ENCODE measurements at regions not wholly inside any gene's neighbourhood (a gene's known extent, or its start where the extent isn't known, plus 50 kb on each side); places are given as distances from the start of the nearest gene placed in this dataset.
"Not testable (repeated sequence)": the region's sequence is repeated elsewhere in the genome, so short reads cannot be mapped to it uniquely, and the experiment has no call there.

DNA sequence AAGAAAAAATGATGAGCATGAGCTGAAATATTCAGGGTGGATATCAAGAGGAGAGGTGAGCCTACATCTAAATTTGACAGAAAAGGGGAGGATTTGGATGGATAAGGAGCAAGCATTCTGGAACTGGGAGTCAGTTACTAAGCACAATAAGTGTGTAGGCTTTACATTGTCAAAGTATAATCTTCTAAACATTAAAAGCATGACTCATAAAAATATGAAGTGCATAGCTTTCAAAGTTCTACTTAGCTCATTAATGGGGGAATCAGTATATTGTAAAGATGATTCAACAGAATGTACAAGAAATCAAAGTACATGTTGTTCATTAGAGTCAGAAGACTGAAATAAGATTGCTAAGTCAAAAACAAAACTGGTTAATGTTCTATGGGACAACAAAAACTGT lies 248.0 kb upstream of the GAS1 start:
- DNase-seq (ENCODE audit: low read depth in 4 of 4, low spot score in 2 of 4): no peak

DNA sequence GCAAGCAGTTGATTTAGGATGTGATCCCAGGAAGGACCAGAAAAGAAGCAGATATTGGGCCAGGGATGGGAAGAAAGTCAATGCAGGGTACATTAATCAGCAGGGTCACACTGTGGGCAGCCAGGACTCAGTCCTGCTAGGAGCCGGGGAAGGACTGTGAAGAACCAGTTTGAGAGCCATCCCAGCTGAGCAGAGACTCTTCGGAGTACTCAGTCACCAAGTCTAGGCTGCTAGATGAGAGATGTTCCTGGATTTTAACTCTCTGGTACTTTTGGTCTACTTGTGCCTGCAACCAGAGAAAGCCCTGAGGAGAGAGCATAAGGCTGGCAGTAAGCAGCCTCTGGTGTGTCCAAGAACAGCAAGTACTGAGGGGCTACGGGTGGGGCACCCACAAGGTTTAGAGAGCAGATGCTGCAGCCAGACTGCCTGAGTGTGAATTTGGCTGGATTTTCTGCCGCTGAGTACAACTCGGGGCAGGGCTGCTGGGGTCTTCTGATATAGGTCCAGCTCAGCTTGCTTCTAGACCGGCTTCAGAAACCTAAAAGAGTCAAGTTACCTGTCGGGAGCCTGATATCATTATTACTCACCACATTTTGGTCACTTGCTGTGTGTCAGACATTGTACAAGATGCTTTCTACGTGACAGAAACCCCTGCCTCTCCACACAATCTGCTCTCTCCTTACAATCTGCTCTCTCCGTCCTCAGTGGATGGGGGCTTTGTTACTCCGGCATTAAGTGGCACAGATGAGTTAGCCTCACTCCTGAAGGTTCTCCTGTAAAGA lies 250.2 kb upstream of the GAS1 start:
- no peak for DNase-seq (ENCODE audit: low read depth in 4 of 4, low spot score in 2 of 4)

DNA sequence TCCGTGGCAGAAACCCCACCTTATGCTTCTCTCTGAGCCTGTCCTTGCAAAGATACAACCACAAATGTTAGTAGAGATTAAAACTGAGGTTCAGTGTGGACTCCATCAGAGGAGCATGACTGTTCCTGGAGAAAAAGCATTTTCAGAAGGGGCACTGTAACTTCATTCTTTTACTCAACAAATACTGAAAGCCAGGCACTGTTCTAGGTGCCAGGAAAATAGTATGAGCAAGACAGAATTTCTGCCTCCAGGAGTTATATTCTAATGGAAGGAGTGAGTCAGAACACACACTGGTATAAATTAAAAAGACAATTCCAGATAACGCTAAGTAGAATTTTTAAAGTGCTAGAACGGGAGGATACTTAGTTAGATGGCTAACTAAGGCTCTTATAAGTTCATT lies 251.4 kb upstream of the GAS1 start:
- no peak for DNase-seq (ENCODE audit: low read depth in 4 of 4, low spot score in 2 of 4)

DNA sequence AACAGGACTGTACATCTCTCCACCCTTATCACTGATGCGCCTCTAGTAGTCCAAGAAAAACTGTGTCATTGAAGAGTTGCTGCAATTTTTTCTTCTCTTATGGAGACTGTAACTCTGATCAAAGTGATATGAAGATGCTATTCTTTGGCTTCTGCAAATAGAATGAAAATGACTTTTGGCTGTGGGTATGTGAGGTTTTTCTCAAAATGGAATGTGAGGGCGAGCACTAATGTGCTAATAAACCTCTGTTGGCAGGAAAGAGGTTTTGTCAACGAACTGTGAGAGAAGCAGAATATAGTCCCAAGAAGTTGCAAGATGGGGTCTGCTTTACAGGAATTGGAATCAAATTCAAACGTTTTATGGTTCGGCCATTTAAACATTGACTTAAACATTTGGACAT lies 252.0 kb upstream of the GAS1 start:
- no peak for DNase-seq (ENCODE audit: low read depth in 4 of 4, low spot score in 2 of 4)

DNA sequence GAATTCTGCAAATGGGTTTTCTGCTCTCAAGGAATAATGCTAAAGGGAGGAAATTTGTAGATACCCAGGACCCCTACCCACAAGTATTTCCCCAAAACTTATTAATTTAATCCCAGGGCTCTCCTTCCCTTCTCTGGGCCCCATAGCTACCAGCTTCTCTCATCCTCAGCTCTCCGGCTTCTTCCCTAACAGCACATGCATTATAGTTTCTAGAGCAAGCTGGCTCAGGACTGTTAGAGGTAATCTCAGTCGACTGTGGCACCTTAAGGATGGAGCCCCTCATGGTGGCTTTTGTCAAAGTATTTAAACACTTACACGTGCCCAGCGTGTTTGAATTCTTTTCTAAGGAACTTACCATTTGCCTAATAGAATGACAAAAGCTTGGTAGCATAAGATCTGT lies 252.5 kb upstream of the GAS1 start:
- no peak for DNase-seq (ENCODE audit: low read depth in 4 of 4, low spot score in 2 of 4)

- DNase-seq (ENCODE audit: low read depth in 4 of 4, low spot score in 2 of 4): peak; percentile 48 to 71 (median 62)
These were observed 254.0 kb upstream of the GAS1 start for GRCh38 chr9:87201351-87201751.

GRCh38 chr9:87206064-87206661 lies 258.9 kb upstream of the GAS1 start:
- no peak for DNase-seq (ENCODE audit: low read depth in 4 of 4, low spot score in 2 of 4)

DNA sequence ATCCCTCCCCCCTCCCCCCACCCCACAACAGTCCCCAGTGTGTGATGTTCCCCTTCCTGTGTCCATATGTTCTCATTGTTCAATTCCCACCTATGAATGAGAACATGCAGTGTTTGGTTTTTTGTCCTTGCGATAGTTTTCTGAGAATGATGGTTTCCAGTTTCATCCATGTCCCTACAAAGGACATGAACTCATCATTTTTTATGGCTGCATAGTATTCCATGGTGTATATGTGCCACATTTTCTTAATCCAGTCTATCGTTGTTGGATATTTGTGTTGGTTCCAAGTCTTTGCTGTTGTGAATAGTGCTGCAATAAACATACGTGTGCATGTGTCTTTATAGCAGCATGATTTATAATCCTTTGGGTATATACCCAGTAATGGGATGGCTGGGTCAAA lies 263.4 kb upstream of the GAS1 start:
- not testable (repeated sequence) for DNase-seq (ENCODE audit: low read depth in 4 of 4, low spot score in 2 of 4)

DNA sequence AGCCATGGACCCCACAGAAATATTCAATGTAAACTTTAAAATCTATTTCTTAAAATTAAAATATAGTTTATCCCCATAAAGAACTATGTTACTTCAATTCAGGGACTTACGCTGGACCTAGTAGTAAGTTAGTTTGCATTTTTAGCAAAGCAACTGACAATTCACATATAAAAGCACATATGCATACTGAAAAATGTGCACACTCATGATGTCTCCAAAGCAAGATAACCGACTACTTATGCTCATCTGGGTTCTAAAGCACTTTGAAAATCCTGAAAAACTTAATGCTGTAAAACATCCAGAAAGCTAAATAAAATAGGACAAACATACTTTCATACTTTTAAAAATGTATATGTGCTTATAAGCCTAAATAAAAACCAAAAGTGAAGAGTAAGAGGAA lies 264.4 kb upstream of the GAS1 start:
- no peak for DNase-seq (ENCODE audit: low read depth in 4 of 4, low spot score in 2 of 4)

DNA sequence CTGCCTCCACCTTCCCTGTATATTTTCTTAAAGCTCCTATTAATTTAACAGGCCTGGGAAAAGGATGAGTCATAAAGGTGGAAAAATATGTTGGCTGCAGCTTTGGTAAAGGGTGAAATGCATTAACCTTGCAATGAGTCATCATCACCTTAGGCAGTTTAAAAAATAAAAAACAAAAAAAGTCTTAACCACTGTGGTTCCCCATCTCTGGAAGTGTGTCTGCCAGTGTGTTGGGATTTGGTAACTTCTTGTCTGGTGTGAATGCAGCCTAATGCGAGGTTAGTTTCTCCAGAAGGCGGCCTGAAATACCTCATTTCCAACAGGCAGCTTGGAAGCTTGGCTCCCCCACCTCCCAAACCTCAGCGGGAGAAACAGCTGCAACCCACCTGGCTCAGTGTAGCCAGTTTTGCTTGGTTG lies 265.3 kb upstream of the GAS1 start:
- DNase-seq (ENCODE audit: low read depth in 4 of 4, low spot score in 2 of 4): no peak

- DNase-seq (ENCODE audit: low read depth in 4 of 4, low spot score in 2 of 4): no peak
These were observed 266.6 kb upstream of the GAS1 start for GRCh38 chr9:87213948-87214347.

DNA sequence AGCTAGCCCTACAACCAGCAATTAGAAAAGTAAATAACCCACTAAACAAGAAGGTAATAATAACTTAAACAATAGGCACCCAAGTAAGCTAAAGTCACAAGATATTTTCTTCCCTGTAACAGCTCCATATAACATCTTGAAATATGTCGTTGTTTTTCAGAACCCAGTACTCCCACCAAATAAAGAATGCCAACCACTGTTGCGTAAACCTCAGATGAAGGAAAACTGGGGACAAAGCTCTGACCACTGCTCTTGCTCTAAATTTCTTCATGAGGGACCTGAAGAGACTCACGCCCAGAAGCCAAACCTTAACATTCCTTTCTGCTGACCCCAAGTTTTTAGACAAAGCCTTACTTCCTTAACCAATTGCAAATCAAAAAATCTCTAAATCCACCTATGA lies 267.7 kb upstream of the GAS1 start:
- DNase-seq (ENCODE audit: low read depth in 4 of 4, low spot score in 2 of 4): no peak

GRCh38 chr9:87216036-87216435 lies 268.7 kb upstream of the GAS1 start:
- DNase-seq (ENCODE audit: low read depth in 4 of 4, low spot score in 2 of 4): no peak

- no peak for DNase-seq (ENCODE audit: low read depth in 4 of 4, low spot score in 2 of 4)
These were observed 269.7 kb upstream of the GAS1 start for GRCh38 chr9:87216897-87217455.

- DNase-seq (ENCODE audit: low read depth in 4 of 4, low spot score in 2 of 4): no peak
These were observed 274.0 kb upstream of the DAPK1 start for GRCh38 chr9:87223392-87224246.

DNA sequence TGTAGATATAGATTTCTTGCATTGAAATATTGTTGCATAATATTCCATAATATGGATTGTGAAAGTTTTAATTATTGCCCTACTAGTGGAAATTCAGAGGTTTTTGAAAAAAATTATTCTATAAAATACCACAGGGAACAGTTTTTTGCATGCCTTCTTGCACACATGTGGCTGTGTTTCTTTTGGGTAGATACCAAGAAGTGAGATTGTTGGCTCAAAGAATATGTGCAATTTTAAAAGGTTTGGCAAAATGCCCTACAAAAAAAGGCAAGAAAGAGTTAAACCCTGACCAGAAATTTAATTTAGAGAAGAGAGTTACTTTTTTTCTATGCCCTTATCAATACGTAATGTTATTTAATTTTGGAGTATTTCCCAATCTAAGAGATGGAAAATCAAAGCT lies 270.8 kb upstream of the DAPK1 start:
- DNase-seq (ENCODE audit: low read depth in 4 of 4, low spot score in 2 of 4): no peak

DNA sequence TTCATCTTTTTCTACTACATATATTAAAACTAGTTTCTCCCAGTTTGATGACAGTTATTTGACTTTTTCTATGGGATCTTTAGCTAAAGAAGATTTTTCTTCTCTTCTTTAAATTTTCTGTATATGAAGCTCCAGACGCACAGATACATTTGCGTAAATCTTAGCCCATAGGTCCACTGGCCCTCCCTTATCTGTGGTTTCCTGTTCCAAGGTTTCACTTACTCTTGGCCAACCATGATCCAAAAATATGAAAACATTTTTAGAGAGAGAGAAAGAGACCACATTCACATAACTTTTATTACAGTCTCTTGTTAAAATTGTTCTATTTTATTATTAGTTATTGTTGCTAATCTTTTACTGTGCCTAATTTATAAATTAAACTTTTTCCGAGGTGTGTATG lies 270.2 kb upstream of the DAPK1 start:
- DNase-seq (ENCODE audit: low read depth in 4 of 4, low spot score in 2 of 4): no peak

DNA sequence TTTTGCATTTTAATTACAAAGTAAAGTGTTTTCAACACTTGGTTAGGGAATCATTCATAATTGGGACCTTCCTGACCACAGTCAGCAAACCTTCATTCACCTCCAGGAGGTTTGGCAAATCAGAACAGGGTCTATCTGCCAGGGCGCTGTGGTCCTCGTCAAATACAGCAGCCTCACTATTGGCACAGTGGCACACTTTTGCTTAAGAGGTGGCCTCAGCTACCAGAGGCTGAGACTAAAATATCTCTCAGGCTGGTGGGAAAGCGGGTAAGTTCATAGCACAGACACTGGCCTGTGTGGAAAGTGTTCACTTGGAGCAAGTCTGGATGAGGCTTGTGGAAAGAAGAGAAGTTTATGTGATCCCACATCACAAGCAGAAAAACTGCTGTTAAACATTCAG lies 268.6 kb upstream of the DAPK1 start:
- DNase-seq (ENCODE audit: low read depth in 4 of 4, low spot score in 2 of 4): no peak

- DNase-seq (ENCODE audit: low read depth in 4 of 4, low spot score in 2 of 4): no peak
These were observed 264.2 kb upstream of the DAPK1 start for GRCh38 chr9:87233431-87233830.

DNA sequence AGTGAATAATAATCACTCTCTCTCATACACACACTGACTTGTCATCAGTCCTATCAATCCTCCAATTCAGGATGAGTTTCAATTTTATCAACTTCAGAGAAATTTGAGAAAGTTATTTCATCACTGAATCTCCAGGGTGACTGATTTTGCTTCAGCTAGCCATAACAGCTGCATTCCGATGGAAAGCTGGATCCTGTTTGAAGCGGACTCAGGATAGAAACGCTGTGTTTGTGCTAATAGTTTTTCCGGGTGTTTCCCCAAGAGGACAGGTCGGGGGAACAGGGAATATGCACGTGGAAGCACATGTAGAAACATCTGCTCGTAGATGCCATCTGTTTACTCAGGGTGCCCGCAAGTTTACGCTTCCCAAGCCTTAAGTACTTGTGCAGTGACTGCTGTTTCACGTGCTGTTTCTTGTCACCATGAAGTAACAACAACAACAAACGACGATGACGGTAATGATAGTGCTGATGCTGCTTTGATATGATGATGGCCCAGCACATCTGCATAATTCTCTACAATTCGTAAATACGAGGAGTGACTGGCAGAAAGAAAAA lies 263.7 kb upstream of the DAPK1 start:
- no peak for DNase-seq (ENCODE audit: low read depth in 4 of 4, low spot score in 2 of 4)

DNA sequence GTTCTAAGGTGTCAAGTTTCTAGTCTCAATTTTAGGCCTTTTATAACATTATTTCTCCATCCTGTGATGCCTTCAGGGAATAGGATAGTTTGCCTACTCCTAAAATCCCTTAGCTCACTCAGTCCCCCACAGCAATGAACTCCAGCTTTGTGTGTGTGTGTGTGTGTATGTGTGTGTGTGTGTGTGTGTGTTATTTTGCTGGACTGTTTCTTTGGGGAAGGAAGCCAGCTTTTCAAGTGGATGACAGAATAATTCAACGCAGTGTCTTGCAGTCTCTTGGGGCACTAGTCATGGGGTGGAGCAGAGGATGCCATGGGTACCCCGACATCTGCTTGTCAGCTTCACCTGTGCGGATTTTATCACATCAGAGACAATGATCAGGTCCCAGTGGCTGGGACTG lies 262.8 kb upstream of the DAPK1 start:
- no peak for DNase-seq (ENCODE audit: low read depth in 4 of 4, low spot score in 2 of 4)
